H9 (cell line): ENCODE measurements at regions not wholly inside any gene's neighbourhood (a gene's known extent, or its start where the extent isn't known, plus 50 kb on each side); places are given as distances from the start of the nearest gene placed in this dataset.

ENCODE experiments used
- DNase-seq: peaks from one replicate; pipeline ENCODE4 v3.0.0-alpha.2; 2017
- H2AFZ ChIP-seq: one replicate; pipeline ENCODE4 v1.6.1; 2013; ENCODE audit warnings: mild to moderate bottlenecking, low read length, control low read depth, moderate library complexity
- H2AK5ac ChIP-seq: 2 replicates; pipeline ENCODE4 v1.6.1; 2013; ENCODE audit warnings: low read length, control low read depth, mixed read lengths; ENCODE audit not compliant: insufficient read length
- H2BK120ac ChIP-seq: one replicate; pipeline ENCODE4 v1.6.1; 2013; ENCODE audit warnings: low read depth, mild to moderate bottlenecking, low read length, control low read depth, inconsistent platforms; ENCODE audit not compliant: poor library complexity, severe bottlenecking
- H2BK12ac ChIP-seq: 2 replicates; pipeline ENCODE4 v1.6.1; 2013; ENCODE audit warnings: low read length, control low read depth, mixed read lengths, low read depth; ENCODE audit not compliant: insufficient read length
- H2BK15ac ChIP-seq: 2 replicates; pipeline ENCODE4 v1.6.1; 2013; ENCODE audit warnings: low read depth, low read length, control low read depth
- H2BK20ac ChIP-seq: one replicate; pipeline ENCODE4 v1.6.1; 2013; ENCODE audit warnings: low read depth, mild to moderate bottlenecking, low read length, control low read depth, inconsistent platforms; ENCODE audit not compliant: poor library complexity, severe bottlenecking
- H2BK5ac ChIP-seq: 2 replicates; pipeline ENCODE4 v1.6.1; 2013; ENCODE audit warnings: low read length, control low read depth, mixed read lengths; ENCODE audit not compliant: insufficient read length
- H3K14ac ChIP-seq: 2 replicates; pipeline ENCODE4 v1.6.1; 2013; ENCODE audit warnings: low read length, control low read depth; ENCODE audit not compliant: insufficient read depth
- H3K18ac ChIP-seq: 2 replicates; pipeline ENCODE4 v1.6.1; 2013; ENCODE audit warnings: low read depth, mild to moderate bottlenecking, mixed read lengths, low read length, control low read depth; ENCODE audit not compliant: insufficient read length
- H3K23ac ChIP-seq: 2 replicates; pipeline ENCODE4 v1.6.1; 2013; ENCODE audit warnings: low read length, control low read depth, mixed read lengths, low read depth; ENCODE audit not compliant: insufficient read length
- H3K23me2 ChIP-seq: 2 replicates; pipeline ENCODE4 v1.6.1; 2013; ENCODE audit warnings: low read depth, mild to moderate bottlenecking, mixed read lengths, low read length, control low read depth; ENCODE audit not compliant: insufficient read length, poor library complexity, severe bottlenecking
- H3K27ac ChIP-seq: 2 replicates; pipeline ENCODE4 v1.5.1; 2013; ENCODE audit warnings: low read length, control low read depth, mixed read lengths, low read depth; ENCODE audit not compliant: insufficient read length
- H3K27me3 ChIP-seq: 2 replicates; pipeline ENCODE4 v1.6.1; 2013; ENCODE audit warnings: low read length, control low read depth, inconsistent platforms; ENCODE audit not compliant: insufficient read depth
- H3K4ac ChIP-seq: 2 replicates; pipeline ENCODE4 v1.6.1; 2013; ENCODE audit warnings: low read depth, mild to moderate bottlenecking, control low read depth, inconsistent platforms, low read length, moderate library complexity
- H3K4me1 ChIP-seq: 2 replicates; pipeline ENCODE4 v1.6.1; 2013; ENCODE audit warnings: low read length, control low read depth, inconsistent platforms; ENCODE audit not compliant: insufficient read depth
- H3K4me2 ChIP-seq: 2 replicates; pipeline ENCODE4 v1.6.1; 2013; ENCODE audit warnings: low read length, control low read depth, mixed read lengths; ENCODE audit not compliant: insufficient read length, insufficient read depth
- H3K56ac ChIP-seq: 2 replicates; pipeline ENCODE4 v1.6.1; 2013; ENCODE audit warnings: low read depth, mild to moderate bottlenecking, mixed read lengths, low read length, control low read depth; ENCODE audit not compliant: insufficient read length
- H3K79me1 ChIP-seq: 2 replicates; pipeline ENCODE4 v1.6.1; 2013; ENCODE audit warnings: low read depth, mild to moderate bottlenecking, moderate library complexity, low read length, control low read depth, inconsistent platforms; ENCODE audit not compliant: insufficient read depth, poor library complexity, severe bottlenecking
- H3K79me2 ChIP-seq: 2 replicates; pipeline ENCODE4 v1.6.1; 2013; ENCODE audit warnings: low read length, control low read depth, inconsistent platforms; ENCODE audit not compliant: insufficient read depth
- H3K9ac ChIP-seq: 2 replicates; pipeline ENCODE4 v1.6.1; 2013; ENCODE audit warnings: low read length, control low read depth, mixed read lengths; ENCODE audit not compliant: insufficient read length; ENCODE audit errors: extremely low read depth
- H3K9me3 ChIP-seq: one replicate; pipeline ENCODE4 v1.6.1; 2013; ENCODE audit warnings: low read depth, low read length, inconsistent platforms; ENCODE audit not compliant: control insufficient read depth
- H3T11ph ChIP-seq: one replicate; pipeline ENCODE4 v1.6.1; 2013; ENCODE audit warnings: mild to moderate bottlenecking, low read length, control low read depth, inconsistent platforms
- H4K20me1 ChIP-seq: one replicate; pipeline ENCODE4 v1.6.1; 2013; ENCODE audit not compliant: control insufficient read depth, insufficient read length, insufficient read depth
- H4K5ac ChIP-seq: 2 replicates; pipeline ENCODE4 v1.6.1; 2013; ENCODE audit warnings: low read depth, mild to moderate bottlenecking, mixed read lengths, low read length, control low read depth; ENCODE audit not compliant: insufficient read length
- H4K8ac ChIP-seq: replicated peaks from 2 replicates; pipeline ENCODE4 v1.6.1; 2013; ENCODE audit warnings: low read length, control low read depth, mixed read lengths, low read depth; ENCODE audit not compliant: insufficient read length
- H4K91ac ChIP-seq: 2 replicates; pipeline ENCODE4 v1.6.1; 2013; ENCODE audit warnings: low read depth, mild to moderate bottlenecking, moderate library complexity, mixed read lengths, low read length, control low read depth; ENCODE audit not compliant: insufficient read length
- H3K27ac Mint-ChIP-seq, 3 experiments: 2 replicates in 2 of 3; 3 replicates in 1 of 3; pipeline ENCODE4 v1.8.0; 2020 to 2021; ENCODE audit warnings: mixed read lengths in 3 of 3, mild to moderate bottlenecking in 1 of 3, moderate library complexity in 1 of 3
- H3K27me3 Mint-ChIP-seq: 2 replicates; pipeline ENCODE4 v1.8.0; 2021; ENCODE audit warnings: low read depth, mild to moderate bottlenecking, moderate library complexity, mixed read lengths
- H3K36me3 Mint-ChIP-seq, 3 experiments: 2 replicates in 2 of 3; 3 replicates in 1 of 3; pipeline ENCODE4 v1.8.0; 2020 to 2021; ENCODE audit warnings: low read depth in 3 of 3, mixed read lengths in 3 of 3; ENCODE audit not compliant: insufficient read depth in 1 of 3
- H3K4me1 Mint-ChIP-seq, 2 experiments: 2 replicates each; pipeline ENCODE4 v1.8.0; 2020; ENCODE audit warnings: mixed read lengths in 2 of 2
- H3K4me3 Mint-ChIP-seq, 2 experiments: 2 replicates in 1 of 2; 3 replicates in 1 of 2; pipeline ENCODE4 v1.8.0; 2020 to 2021; ENCODE audit warnings: mild to moderate bottlenecking in 2 of 2, mixed read lengths in 2 of 2, moderate library complexity in 1 of 2
- H3K9me3 Mint-ChIP-seq, 2 experiments: 2 replicates in 1 of 2; 3 replicates in 1 of 2; pipeline ENCODE4 v1.8.0; 2020; ENCODE audit warnings: mild to moderate bottlenecking in 2 of 2, mixed read lengths in 2 of 2, moderate library complexity in 1 of 2
- CTCF ChIP-seq: fragments of 200-600 bp; sonication (generic); conservative IDR thresholded peaks from 3 replicates; pipeline ENCODE4 v1.8.0; 2021; ENCODE audit warnings: antibody characterized with exemption, mild to moderate bottlenecking
- WGBS: extraction: QIAGEN DNeasy Blood & Tissue Kit; methylation state at CpG from one replicate; pipeline ENCODE4 v1.1.7; 2013; ENCODE audit warnings: missing lambda C conversion rate, low lambda C conversion rate, mixed read lengths; ENCODE audit not compliant: insufficient read length; ENCODE audit errors: extremely low coverage; 5-methylcytosine and 5-hydroxymethylcytosine counted together

GRCh38 chr5:145130996-145131395 is 704.1 kb downstream of the PRELID2 start:
- H2AFZ ChIP-seq = no peak overlapping the region
- no peaks in the 10 kb centered on the region for H3K27me3 ChIP-seq
- no peak overlapping the region for H4K8ac ChIP-seq
- no peak overlapping the region for H4K91ac ChIP-seq
- H3K36me3 Mint-ChIP-seq = no peaks in the 10 kb centered on the region
- H3K4me3 Mint-ChIP-seq = no peak overlapping the region
- H3K27ac ChIP-seq = no peak overlapping the region
- no peak overlapping the region; a peak in 2 of 7 replicates for H3K27ac Mint-ChIP-seq
- no peak overlapping the region for H3K14ac ChIP-seq
- H2BK20ac ChIP-seq = no peak overlapping the region
- H3K9me3 Mint-ChIP-seq = no peaks in the 10 kb centered on the region
- no peaks in the 10 kb centered on the region for H3K23me2 ChIP-seq
- no peak overlapping the region for H2BK120ac ChIP-seq
- H3K79me2 ChIP-seq = no peaks in the 10 kb centered on the region
- H3K79me1 ChIP-seq = no peaks in the 10 kb centered on the region
- DNase-seq = no peak
- no peak overlapping the region for H2BK12ac ChIP-seq
- no peak overlapping the region for H3T11ph ChIP-seq
- no peak overlapping the region for H2AK5ac ChIP-seq
- no peak overlapping the region for H3K4me2 ChIP-seq
- no peaks in the 10 kb centered on the region; the same call in 1 of the 2 replicates for H3K4me1 ChIP-seq
- no peak overlapping the region for H3K4ac ChIP-seq
- H3K23ac ChIP-seq = no peak overlapping the region
- no peak overlapping the region for H3K9ac ChIP-seq
- WGBS = no CpG with 5 or more reads among the region's 3 CpGs
- H3K9me3 ChIP-seq = no peaks in the 10 kb centered on the region
- no peak overlapping the region for H2BK5ac ChIP-seq
- no peak overlapping the region for H4K5ac ChIP-seq
- no peaks in the 10 kb centered on the region for H4K20me1 ChIP-seq
- H3K56ac ChIP-seq = no peak overlapping the region
- no peak overlapping the region for H2BK15ac ChIP-seq
- H3K18ac ChIP-seq = no peak overlapping the region
- H3K27me3 Mint-ChIP-seq = no peaks in the 10 kb centered on the region
- no peak for TF ChIP-seq CTCF
- H3K4me1 Mint-ChIP-seq = peaks cover 17% of the 10 kb centered on the region in 2 experiments
